HL-60/S4 (cell line): ENCODE measurements at regions not wholly inside any gene's neighbourhood (a gene's known extent, or its start where the extent isn't known, plus 50 kb on each side); places are given as distances from the start of the nearest gene placed in this dataset.

Experiments
- in situ Hi-C: fragments of 300-500 bp; cut with MboI; formaldehyde crosslinking; loops from 2 replicates; pipeline ENCODE4 v1.14.3; 2022; ENCODE audit warnings: low sequenced_read_pairs

GRCh38 chr6:25035512-25036435 is 100.0 kb upstream of the RIPOR2 start:
- in situ Hi-C loops: no loop called here

GRCh38 chr6:25036461-25036860 is 100.7 kb upstream of the RIPOR2 start:
- in situ Hi-C loops: no loop called here

DNA sequence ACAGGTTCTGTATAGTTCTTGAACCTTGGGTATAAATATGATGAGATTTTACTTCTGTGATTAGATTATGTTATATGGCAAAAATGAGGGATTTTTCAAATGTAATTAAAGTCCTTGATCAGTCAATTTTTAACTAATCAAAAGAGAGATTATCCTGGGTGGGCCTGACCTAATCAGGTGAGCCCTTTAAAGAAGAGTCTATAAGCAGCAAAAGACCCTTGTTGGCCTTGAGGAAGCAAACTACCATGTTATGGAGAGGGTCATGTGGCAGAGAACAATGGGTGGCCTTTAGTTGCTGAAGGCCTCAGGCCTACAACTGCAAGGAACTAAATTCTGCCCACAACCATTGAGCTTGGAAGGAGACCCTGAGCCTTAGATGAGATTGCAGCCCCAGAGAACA is 102.5 kb upstream of the RIPOR2 start:
- in situ Hi-C loops: no loop called here

GRCh38 chr6:25038999-25039398 is 103.2 kb upstream of the RIPOR2 start:
- in situ Hi-C loops: no loop called here

GRCh38 chr6:25041485-25042035 is 105.8 kb upstream of the RIPOR2 start:
- in situ Hi-C loops: no loop called here

GRCh38 chr6:25042036-25042521 is 106.3 kb upstream of the RIPOR2 start:
- in situ Hi-C loops: no loop called here

GRCh38 chr6:25042536-25042935 is 106.8 kb upstream of the RIPOR2 start:
- in situ Hi-C loops: no loop called here

- in situ Hi-C loops: no loop called here
Measured at GRCh38 chr6:25042984-25043725, 107.4 kb upstream of the RIPOR2 start.

DNA sequence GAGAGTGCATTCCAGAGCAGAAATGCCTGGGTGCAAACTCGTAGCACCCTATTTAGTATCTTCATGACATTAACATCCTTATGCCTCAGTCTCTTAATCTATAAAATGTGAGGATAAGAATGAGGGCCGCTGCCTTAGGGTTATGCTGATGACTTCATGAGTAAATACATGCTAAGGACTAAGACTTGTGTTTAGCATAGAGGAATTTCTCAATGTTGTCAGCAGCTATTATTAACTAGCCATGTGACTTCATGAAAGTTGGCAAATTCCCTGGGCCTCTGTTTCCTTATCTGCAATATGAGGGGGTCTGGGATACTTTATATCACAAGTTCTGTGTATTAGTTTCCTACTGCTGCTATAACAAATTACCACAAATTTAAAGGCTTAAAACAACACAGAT is 108.1 kb upstream of the RIPOR2 start:
- in situ Hi-C loops: no loop called here

DNA sequence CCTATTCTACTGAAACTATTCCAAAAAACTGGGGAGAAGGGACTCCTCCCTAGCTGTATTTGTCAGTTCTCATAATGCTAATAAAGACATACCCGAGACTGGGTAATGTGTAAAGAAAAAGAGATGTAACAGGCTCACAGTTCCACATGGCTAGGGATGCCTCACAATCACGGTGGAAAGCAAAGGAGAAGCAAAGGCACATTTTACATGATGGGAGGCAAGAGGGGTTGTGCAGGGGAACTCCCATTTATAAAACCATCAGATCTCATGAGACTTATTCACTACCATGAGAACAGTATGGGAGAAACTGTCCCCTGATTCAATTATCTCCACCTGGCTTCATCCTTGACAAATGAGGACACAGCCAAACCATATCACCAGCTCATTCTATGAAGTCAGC is 111.2 kb upstream of the RIPOR2 start:
- in situ Hi-C loops: no loop called here

GRCh38 chr6:25050356-25050755 is 114.6 kb upstream of the RIPOR2 start:
- in situ Hi-C loops: no loop called here

GRCh38 chr6:25051083-25051482 is 115.3 kb upstream of the RIPOR2 start:
- in situ Hi-C loops: no loop called here

DNA sequence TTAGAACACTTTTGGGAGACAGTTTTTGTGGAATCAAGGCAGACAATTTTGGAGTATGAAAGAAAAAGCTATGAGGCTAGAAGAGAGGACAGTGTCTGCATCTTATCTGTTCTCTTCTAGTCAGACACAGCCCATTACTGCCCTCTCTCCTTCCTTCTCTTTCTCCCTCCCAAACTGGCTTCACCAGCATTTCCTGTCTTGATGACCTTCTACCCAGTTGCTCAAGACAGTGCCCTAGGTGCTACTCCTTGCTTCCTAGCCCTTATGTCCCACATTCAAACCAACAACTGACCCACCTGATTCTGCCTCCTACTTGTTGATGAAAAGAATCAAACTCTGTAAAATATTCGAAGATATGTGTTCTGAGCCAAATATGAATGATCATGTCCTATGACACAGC is 116.4 kb upstream of the RIPOR2 start:
- in situ Hi-C loops: no loop called here

DNA sequence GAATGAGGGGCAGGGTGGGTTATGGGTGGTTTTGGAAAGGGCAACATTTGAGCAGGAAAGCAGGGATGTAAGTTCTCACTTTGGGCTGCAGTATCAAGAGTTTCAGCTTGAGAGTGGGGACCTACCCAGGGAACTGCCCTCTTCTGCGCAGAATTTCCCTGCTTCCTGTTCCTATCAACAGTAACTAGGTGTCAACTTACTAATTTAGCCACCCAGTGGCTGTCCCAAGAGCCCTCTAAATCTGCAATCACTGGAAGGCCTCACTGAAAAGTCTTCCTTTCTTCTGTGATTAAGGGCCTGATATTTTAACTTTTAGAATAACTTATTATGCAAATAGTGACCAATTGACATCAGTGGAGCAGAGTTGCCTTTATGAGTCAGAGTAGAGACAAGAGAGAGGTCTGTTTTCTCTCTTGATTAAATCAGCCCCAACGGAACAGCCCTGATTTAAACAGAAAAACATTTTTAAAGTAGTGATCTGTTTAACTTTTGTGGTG is 118.2 kb upstream of the RIPOR2 start:
- in situ Hi-C loops: no loop called here

- in situ Hi-C loops: no loop called here
Measured at GRCh38 chr6:25054469-25054868, 118.7 kb upstream of the RIPOR2 start.

GRCh38 chr6:25056130-25056529 is 120.4 kb upstream of the RIPOR2 start:
- in situ Hi-C loops: no loop called here

DNA sequence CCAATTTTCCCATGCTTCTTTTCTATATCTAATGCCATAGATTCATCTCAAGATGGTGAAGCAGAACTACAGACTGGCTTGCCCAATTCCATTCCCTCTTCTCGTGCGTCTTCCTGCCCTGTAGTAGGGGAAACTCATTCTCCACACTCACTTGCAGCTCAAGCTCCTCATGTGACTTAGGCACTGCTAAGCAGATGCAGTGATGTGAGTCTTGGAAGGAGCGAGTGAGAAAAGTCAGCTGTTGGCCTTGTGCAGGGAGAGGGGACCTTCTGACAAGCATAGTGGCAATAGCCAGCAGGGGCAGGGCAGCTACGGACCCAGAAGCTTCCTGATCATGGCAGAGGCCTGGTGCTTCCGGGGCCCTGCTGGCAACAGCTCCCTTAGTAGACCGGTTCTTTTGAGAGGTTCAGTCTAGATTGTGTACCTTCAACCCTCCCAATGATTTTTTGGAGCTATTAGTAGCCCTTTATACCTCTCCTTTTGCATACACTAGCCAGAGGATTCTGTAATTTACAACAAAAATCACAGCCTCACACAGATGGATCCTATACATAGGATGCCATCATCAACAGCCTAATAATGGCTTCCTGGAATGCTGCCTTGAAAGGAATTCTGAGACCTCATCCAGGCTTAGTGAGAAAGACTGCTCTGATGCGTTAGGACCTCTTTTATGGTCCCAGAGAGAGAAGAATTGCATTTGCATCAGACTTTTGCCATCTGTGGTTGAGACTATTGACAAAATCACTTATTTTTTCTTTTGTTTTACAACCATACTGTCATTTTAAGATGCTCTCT is 121.5 kb upstream of the RIPOR2 start:
- in situ Hi-C loops: no loop called here

- in situ Hi-C loops: no loop called here
Measured at GRCh38 chr6:25058441-25058840, 122.7 kb upstream of the RIPOR2 start.

DNA sequence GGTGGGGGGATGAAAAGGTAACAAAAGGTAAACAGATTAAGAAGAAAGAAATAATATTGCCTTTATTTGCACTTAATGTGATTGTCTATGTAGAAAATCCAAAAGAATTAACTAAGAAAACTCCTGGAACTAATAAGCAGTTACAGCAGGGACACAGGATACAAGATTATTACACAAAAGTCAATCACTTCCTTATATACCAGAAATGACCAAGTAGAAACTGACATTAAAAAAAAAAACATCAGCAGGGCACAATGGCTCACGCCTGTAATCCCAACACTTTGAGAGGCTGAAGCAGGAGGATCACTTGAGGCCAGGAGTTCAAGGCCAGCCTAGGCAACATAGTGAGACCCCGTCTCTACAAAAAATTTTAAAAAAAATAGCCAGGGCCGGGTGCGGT is 123.2 kb upstream of the RIPOR2 start:
- in situ Hi-C loops: no loop called here

DNA sequence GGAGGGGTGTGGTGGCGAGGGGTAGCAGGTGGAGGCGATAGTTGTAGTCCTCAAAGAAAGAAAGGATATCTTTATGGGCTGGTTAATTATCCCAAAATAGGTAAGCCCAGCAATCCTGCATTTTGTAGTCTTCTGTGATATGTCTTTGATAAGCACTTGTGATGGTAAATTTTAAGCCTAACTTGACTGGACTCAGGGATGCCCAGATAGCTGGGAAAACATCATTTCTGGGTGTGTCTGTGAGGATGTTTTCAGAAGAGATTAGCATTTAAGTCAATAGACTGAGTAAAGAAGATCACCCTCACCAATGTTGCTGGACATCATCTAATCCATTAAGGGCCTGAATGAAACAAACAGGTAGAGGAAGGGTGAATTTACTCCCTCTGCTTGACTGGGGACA is 124.8 kb upstream of the RIPOR2 start:
- in situ Hi-C loops: no loop called here
